NCI-H748 (cell line): ENCODE measurements at regions not wholly inside any gene's neighbourhood (a gene's known extent, or its start where the extent isn't known, plus 50 kb on each side); places are given as distances from the start of the nearest gene placed in this dataset.
A peak's percentile ranks its signal among the peaks of the same experiment; 100 is the strongest.
"Not testable (repeated sequence)": the region's sequence is repeated elsewhere in the genome, so short reads cannot be mapped to it uniquely, and the experiment has no call there.

Experiments
- DNase-seq: peaks from one replicate; lab custom pipeline; 2025; ENCODE audit not compliant: unreplicated experiment; lab: John Stamatoyannopoulos, UW

- DNase-seq: no peak
Measured at GRCh38 chr10:91080776-91081175, 139.7 kb upstream of the PCGF5 start.

GRCh38 chr10:91082447-91082846 lies 138.0 kb upstream of the PCGF5 start:
- no peak for DNase-seq

- peak; percentile 29 for DNase-seq
Measured at GRCh38 chr10:91088300-91089140, 131.9 kb upstream of the PCGF5 start.

- DNase-seq: peak; percentile 1
Measured at GRCh38 chr10:91090761-91091529, 129.5 kb upstream of the PCGF5 start.

- DNase-seq: no peak
Measured at GRCh38 chr10:91091780-91092179, 128.7 kb upstream of the PCGF5 start.

GRCh38 chr10:91096274-91096673 lies 124.2 kb upstream of the PCGF5 start:
- DNase-seq: no peak

- DNase-seq: no peak
Measured at GRCh38 chr10:91097313-91097712, 123.2 kb upstream of the PCGF5 start.

- DNase-seq: not testable (repeated sequence)
Measured at GRCh38 chr10:91098021-91098420, 122.4 kb upstream of the PCGF5 start.

- DNase-seq: no peak
Measured at GRCh38 chr10:91103384-91104192, 116.9 kb upstream of the PCGF5 start.

- DNase-seq: no peak
Measured at GRCh38 chr10:91104193-91105041, 116.0 kb upstream of the PCGF5 start.

GRCh38 chr10:91105269-91105668 lies 115.2 kb upstream of the PCGF5 start:
- DNase-seq: no peak

- DNase-seq: no peak
Measured at GRCh38 chr10:91108820-91109219, 111.6 kb upstream of the PCGF5 start.

GRCh38 chr10:91111060-91111459 lies 109.4 kb upstream of the PCGF5 start:
- DNase-seq: no peak

- no peak for DNase-seq
Measured at GRCh38 chr10:91115618-91116390, 104.7 kb upstream of the PCGF5 start.

- peak; percentile 0 for DNase-seq
Measured at GRCh38 chr10:91117505-91117904, 103.0 kb upstream of the PCGF5 start.

- DNase-seq: no peak
Measured at GRCh38 chr10:91120348-91120747, 100.1 kb upstream of the PCGF5 start.

GRCh38 chr10:91123261-91123660 lies 97.2 kb upstream of the PCGF5 start:
- DNase-seq: no peak

- DNase-seq: no peak
Measured at GRCh38 chr10:91124016-91124415, 96.4 kb upstream of the PCGF5 start.

- no peak for DNase-seq
Measured at GRCh38 chr10:91126471-91126870, 94.0 kb upstream of the PCGF5 start.
